SIG-M5 (cell line): ENCODE measurements at regions not wholly inside any gene's neighbourhood (a gene's known extent, or its start where the extent isn't known, plus 50 kb on each side); places are given as distances from the start of the nearest gene placed in this dataset.

Experiments used
- DNase-seq: peaks from one replicate; lab custom pipeline; 2025; lab: John Stamatoyannopoulos, UW

- DNase-seq, result no peak
Observed at GRCh38 chr14:89600950-89601826, 184.2 kb upstream of the FOXN3 start.

- DNase-seq, result no peak
Observed at GRCh38 chr14:89600029-89600428, 183.0 kb upstream of the FOXN3 start.

- no peak for DNase-seq
Observed at GRCh38 chr14:89598548-89599186, 181.6 kb upstream of the FOXN3 start.

- no peak for DNase-seq
Observed at GRCh38 chr14:89592961-89593360, 175.9 kb upstream of the FOXN3 start.

GRCh38 chr14:89589400-89590118 is 172.5 kb upstream of the FOXN3 start:
- peak; percentile 59 for DNase-seq

- no peak for DNase-seq
Observed at GRCh38 chr14:89588840-89589296, 171.8 kb upstream of the FOXN3 start.

GRCh38 chr14:89588016-89588415 is 171.0 kb upstream of the FOXN3 start:
- no peak for DNase-seq

GRCh38 chr14:89587136-89587420 is 170.0 kb upstream of the FOXN3 start:
- DNase-seq, result no peak

- no peak for DNase-seq
Observed at GRCh38 chr14:89586258-89587135, 169.5 kb upstream of the FOXN3 start.

- no peak for DNase-seq
Observed at GRCh38 chr14:89578156-89578555, 161.1 kb upstream of the FOXN3 start.

- no peak for DNase-seq
Observed at GRCh38 chr14:89576960-89577359, 159.9 kb upstream of the FOXN3 start.

- DNase-seq, result no peak
Observed at GRCh38 chr14:89576145-89576927, 159.3 kb upstream of the FOXN3 start.

- no peak for DNase-seq
Observed at GRCh38 chr14:89575386-89576061, 158.5 kb upstream of the FOXN3 start.

GRCh38 chr14:89574420-89574819 is 157.4 kb upstream of the FOXN3 start:
- DNase-seq, result no peak

GRCh38 chr14:89573399-89573657 is 156.3 kb upstream of the FOXN3 start:
- no peak for DNase-seq

- no peak for DNase-seq
Observed at GRCh38 chr14:89572596-89573398, 155.8 kb upstream of the FOXN3 start.

- DNase-seq, result no peak
Observed at GRCh38 chr14:89571491-89571890, 154.5 kb upstream of the FOXN3 start.

- DNase-seq, result no peak
Observed at GRCh38 chr14:89566644-89567415, 149.8 kb upstream of the FOXN3 start.

- no peak for DNase-seq
Observed at GRCh38 chr14:89566180-89566579, 149.1 kb upstream of the FOXN3 start.
